ENCODE measurements at regions not wholly inside any gene's neighbourhood (a gene's known extent, or its start where the extent isn't known, plus 50 kb on each side); places are given as distances from the start of the nearest gene placed in this dataset.

DNA sequence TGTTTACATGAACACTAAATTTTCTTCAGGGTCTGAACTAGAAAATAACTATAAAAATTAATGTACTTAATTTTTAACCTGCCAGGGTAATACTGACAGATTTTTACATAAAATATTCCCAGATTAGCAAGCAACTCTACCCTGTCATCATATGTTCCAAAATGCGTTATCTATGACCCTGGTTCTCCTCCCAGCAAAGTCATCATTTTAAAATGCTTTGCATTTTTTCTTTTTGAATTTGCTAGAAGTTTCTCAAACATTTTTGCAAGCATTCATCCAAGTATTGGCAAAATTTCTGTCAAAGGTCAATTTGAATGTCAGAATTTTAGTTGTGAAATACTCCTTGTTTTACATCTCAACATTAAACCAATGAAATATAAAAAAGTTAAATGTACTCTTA is 144.5 kb upstream of the FTMT start (continued):
- TF ChIP-seq ZNF354B (CRISPR knock-in tag; IDR thresholded peaks at IDR 0.05) (no peak), SRSF9 (IDR thresholded peaks at IDR 0.05; ENCODE audit: borderline replicate concordance, low read depth, low read length) (no peak), TBP (optimal IDR thresholded peaks at IDR 0.05; ENCODE audit: low read depth, low read length) (no peak), TFE3 (CRISPR knock-in tag; IDR thresholded peaks at IDR 0.05) (no peak), SPI1 (IDR thresholded peaks at IDR 0.05; ENCODE audit: borderline replicate concordance, low read depth, low read length) (no peak)
- TF ChIP-seq, protein P1, sequence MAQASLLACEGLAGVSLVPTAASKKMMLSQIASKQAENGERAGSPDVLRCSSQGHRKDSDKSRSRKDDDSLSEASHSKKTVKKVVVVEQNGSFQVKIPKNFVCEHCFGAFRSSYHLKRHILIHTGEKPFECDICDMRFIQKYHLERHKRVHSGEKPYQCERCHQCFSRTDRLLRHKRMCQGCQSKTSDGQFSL (CRISPR knock-in tag; IDR thresholded peaks at IDR 0.05): no peak
- TF ChIP-seq, protein P1 (tag; IDR thresholded peaks at IDR 0.05): no peak

DNA sequence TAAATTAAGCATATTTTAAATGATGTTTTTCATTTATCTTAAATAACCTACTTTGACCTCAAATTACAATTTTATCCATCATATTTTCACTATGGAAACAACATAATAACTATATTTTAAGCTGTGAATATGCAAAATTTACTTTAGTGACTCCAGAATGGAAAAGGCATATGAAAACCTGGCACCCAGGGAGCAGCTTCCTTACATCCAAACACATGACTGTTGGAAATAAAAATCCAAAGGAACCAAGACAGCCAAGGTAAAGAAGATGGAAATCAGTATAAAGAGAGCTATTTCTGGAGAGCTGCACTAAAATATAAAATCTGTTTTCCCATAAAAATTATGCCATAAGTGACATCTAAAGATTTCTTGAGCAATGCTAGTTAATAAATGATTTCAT is 140.3 kb upstream of the FTMT start:
- H3K36me3 ChIP-seq (ENCODE audit: control insufficient read depth, insufficient read depth, low read length): no peaks in the 10 kb centered on the region
- no peak for ATAC-seq
- H3K9me1 ChIP-seq (ENCODE audit: control insufficient read depth, insufficient read depth, low read length): no peaks in the 10 kb centered on the region
- H3K79me2 ChIP-seq (ENCODE audit: control insufficient read depth, insufficient read depth, low read length): no peaks in the 10 kb centered on the region
- in situ Hi-C loops (cut with MboI) (no loop called here), intact Hi-C loops (cut with micrococcal nuclease) (no loop called here)
- H3K4me2 ChIP-seq (ENCODE audit: insufficient read depth, low read length): no peak overlapping the region
- no peak for DNase-seq (ENCODE audit: extremely low read depth in 1 of 4, low spot score in 3 of 4)
- no peaks in the 10 kb centered on the region for H4K20me1 ChIP-seq (replicated peaks; ENCODE audit: control insufficient read depth, insufficient read depth, low read length)
- POLR2A ChIA-PET: no interaction called here
- H2AFZ ChIP-seq (ENCODE audit: low read depth, low read length): no peak overlapping the region
- H3K27me3 ChIP-seq (ENCODE audit: control insufficient read depth in 2 of 2, insufficient read depth in 2 of 2, low read length in 2 of 2): no peaks in the 10 kb centered on the region
- H3K4me3 ChIP-seq: no peak overlapping the region
- no peaks in the 10 kb centered on the region for H3K4me1 ChIP-seq (replicated peaks in 1 of 2; ENCODE audit: control insufficient read depth in 2 of 2, insufficient read depth in 2 of 2, low read length in 2 of 2)
- FAIRE-seq: no peak
- CTCF ChIA-PET (ENCODE audit: low intra/inter-chr PET ratio): no interaction called here
- no peak overlapping the region for H3K9ac ChIP-seq (ENCODE audit: insufficient read depth in 1 of 2, low read depth in 2 of 2, low read length in 2 of 2)
- TF ChIP-seq JUND (IDR thresholded peaks at IDR 0.05; ENCODE audit: borderline replicate concordance, low read depth, low read length): no peak
- no peak for TF ChIP-seq JUND (tag; IDR thresholded peaks at IDR 0.05; ENCODE audit: borderline replicate concordance, low read depth, low read length)
- no peak for TF ChIP-seq E2F3 (CRISPR knock-in tag; IDR thresholded peaks at IDR 0.05)
- TF ChIP-seq MYC (IDR thresholded peaks at IDR 0.05; ENCODE audit: low read depth, low read length): no peak
- no peak for TF ChIP-seq MYC (CRISPR knock-in tag; IDR thresholded peaks at IDR 0.05; ENCODE audit: borderline replicate concordance, low read depth)
- TF ChIP-seq KLF6 (CRISPR knock-in tag; IDR thresholded peaks at IDR 0.05; ENCODE audit: borderline replicate concordance): no peak
- TF ChIP-seq, protein P2, sequence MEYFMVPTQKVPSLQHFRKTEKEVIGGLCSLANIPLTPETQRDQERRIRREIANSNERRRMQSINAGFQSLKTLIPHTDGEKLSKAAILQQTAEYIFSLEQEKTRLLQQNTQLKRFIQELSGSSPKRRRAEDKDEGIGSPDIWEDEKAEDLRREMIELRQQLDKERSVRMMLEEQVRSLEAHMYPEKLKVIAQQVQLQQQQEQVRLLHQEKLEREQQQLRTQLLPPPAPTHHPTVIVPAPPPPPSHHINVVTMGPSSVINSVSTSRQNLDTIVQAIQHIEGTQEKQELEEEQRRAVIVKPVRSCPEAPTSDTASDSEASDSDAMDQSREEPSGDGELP (CRISPR knock-in tag; IDR thresholded peaks at IDR 0.05; ENCODE audit: borderline replicate concordance): no peak
- TF ChIP-seq ETV6 (IDR thresholded peaks at IDR 0.05; ENCODE audit: borderline replicate concordance in 1 of 2, low read depth in 2 of 2, low read length in 1 of 2): no peak
- no peak for TF ChIP-seq ETV6 (CRISPR knock-in tag; IDR thresholded peaks at IDR 0.05; ENCODE audit: borderline replicate concordance)
- TF ChIP-seq, protein P3, sequence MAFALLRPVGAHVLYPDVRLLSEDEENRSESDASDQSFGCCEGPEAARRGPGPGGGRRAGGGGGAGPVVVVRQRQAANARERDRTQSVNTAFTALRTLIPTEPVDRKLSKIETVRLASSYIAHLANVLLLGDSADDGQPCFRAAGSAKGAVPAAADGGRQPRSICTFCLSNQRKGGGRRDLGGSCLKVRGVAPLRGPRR (CRISPR knock-in tag; IDR thresholded peaks at IDR 0.05): no peak
- no TSS peak for BruUV-seq (replicated peaks)
- H3K27ac ChIP-seq (ENCODE audit: extremely low read depth, low read depth, low read length): no peak overlapping the region
- no peaks in the 10 kb centered on the region for H3K9me3 ChIP-seq (replicated peaks; ENCODE audit: control insufficient read depth, insufficient read depth, low read depth, low read length)

All from K562 (cell line).